HG03025 (cell line): ENCODE measurements at regions not wholly inside any gene's neighbourhood (a gene's known extent, or its start where the extent isn't known, plus 50 kb on each side); places are given as distances from the start of the nearest gene placed in this dataset.
"Not testable (repeated sequence)": the region's sequence is repeated elsewhere in the genome, so short reads cannot be mapped to it uniquely, and the experiment has no call there.

Experiments
- ATAC-seq: cut with Tn5 transposase; IDR thresholded peaks from one replicate; pipeline ENCODE4 v1.9.1; 2021; ENCODE audit warnings: mild to moderate bottlenecking, moderate library complexity; ENCODE audit not compliant: unreplicated experiment, low FRiP score

DNA sequence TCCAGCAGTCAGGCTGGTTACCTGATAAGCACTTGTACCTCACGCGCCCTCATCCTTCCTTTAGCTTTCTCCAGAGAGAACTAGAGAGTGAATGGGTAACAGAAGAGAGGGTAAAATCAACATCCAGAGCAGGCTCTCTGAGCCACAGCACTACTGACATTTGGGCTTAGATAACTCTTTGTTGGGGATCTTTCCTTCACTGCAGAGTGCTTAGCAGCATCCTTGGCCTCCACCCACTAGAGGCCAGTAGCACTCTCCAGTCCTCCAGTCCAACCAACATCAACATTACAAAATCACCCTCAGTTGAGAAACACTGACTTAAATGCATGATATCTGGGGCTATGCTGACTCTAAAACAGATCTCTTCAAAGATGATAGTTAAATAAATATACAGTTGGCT lies 220.7 kb downstream of the TACR3 start:
- no peak for ATAC-seq

- peak; percentile 88 for ATAC-seq
Observed at GRCh38 chr4:103498161-103499070, 221.4 kb downstream of the TACR3 start.

- ATAC-seq = peak; percentile 49
Observed at GRCh38 chr4:103497692-103498091, 222.1 kb downstream of the TACR3 start.

GRCh38 chr4:103496800-103497199 lies 223.0 kb downstream of the TACR3 start:
- ATAC-seq = no peak

DNA sequence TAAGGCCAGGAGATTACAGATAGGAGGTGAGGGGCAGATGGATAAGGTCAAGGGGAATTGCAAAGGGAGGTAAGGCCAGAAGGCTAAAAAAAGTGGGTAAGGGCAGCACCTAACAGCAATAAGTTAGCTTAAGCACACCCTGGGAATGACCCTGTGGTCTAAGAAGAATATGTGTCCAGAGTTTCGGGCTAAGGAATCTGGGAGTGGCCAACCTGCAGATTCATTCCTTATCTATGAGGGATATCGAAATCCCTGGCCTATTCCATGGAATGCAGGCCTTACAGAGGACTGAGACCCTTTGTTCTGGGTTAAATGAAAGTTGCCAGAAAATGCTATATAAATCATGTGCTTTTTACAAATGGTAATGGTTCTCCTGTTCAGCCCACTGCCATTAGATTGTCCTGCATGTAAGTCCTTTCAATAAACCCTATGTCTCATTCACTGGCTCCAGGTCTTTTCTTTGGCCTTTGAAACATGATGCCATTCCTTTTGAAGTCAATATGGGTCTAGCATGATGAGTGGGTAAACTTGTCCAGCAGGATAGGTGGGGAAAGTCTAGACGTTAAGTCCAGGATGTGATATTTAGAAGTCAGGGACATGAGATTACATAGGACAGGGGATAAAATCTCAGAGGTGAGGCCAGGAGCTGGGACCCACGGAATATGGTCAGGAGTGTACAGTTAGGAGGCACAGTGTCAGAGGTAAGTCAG lies 226.2 kb downstream of the TACR3 start:
- no peak for ATAC-seq

DNA sequence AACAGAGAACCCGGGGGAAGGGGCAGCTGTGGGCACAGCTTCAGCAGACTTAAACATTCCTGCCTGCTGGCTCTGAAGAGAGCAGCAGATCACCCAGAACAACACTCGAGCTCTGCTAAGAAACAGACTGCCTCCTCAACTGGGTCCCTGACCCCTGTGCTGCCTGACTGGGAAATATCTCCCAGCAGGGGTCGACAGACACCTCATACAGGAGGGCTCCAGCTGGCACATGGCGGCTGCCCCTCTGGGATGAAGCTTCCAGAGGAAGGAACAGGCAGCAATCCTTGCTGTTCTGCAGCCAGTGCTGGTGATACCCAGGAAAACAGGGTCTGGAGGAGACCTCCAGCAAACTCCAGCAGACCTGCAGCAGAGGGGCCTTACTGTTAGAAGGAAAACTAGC lies 234.5 kb downstream of the TACR3 start:
- ATAC-seq = not testable (repeated sequence)

DNA sequence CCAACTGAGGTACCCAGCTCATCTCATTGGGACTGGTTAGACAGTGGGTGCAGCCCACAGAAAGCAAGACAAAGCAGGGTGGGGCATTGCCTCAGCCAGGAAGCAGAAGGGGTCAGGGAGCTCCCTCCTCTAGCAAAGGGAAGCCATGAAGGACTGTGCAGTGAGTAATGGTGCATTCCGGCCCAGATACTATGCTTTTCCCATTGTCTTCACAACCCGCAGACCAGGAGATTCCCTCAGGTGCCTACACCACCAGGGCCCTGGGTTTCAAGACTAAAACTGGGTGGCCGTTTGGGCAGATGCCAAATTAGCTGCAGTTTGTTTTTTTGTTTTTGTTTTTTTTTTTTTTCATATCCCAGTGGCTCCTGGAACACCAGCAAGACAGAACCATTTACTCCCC lies 235.3 kb downstream of the TACR3 start:
- ATAC-seq = no peak

DNA sequence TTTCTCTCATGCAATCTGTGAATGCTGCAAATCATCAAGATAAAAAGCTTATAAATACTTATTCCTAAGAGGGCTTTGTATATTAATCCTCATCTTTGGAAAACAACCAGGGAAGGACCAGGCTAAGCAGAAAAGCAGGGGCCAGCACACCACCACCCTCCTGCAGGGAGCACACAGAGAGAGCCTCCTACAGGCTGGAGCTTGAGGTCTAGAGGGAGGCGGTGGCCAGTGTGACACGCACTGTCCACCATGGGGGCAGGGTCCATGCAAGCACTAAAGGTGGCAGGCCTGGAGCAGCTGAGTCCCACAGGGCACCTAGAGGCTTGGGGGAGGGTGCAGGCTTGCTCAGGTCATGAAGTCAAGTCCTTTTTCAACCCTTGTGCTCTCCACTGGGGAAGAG lies 236.9 kb downstream of the TACR3 start:
- no peak for ATAC-seq

- ATAC-seq = no peak
Observed at GRCh38 chr4:103482471-103482870, 237.3 kb downstream of the TACR3 start.

DNA sequence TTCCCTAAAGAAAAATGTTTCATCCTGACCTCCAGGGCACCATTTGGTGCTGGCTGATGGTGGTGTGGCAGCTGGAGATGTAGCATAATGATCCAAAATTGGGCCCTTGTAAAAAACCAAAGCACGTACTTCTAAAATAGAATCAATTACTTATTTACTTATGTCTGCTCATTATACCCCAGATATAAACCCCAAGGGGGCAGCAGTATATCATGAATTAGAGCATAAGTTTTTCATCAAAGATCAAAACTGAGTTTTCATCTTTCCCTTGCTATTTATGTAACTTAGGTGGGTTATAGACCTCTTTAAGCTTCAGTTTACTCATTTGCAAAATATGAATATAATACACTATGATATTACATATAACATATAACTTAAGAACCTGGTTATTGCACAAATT lies 241.1 kb downstream of the TACR3 start:
- ATAC-seq = no peak

DNA sequence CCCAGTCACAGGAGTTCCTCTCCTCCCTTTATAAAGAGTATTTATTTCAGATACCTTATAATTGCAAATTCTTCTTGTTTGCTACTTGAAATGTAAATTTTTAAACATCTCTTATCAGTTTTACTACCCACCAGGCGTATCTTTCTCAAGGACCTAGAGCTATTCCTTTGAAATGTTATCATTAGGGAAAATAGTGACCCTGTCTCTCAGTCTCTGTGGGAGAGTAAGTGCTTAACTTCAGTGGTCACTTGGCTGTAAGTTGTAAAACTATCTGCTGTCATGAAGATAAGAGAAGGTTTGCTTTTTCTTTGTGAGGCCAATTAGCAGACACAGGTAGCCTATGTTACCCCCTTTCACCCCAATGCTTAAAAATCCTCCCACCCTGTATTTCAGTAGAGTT lies 241.6 kb downstream of the TACR3 start:
- ATAC-seq = no peak

GRCh38 chr4:103457566-103457965 lies 259.4 kb upstream of the CENPE start:
- ATAC-seq = no peak

- ATAC-seq = no peak
Observed at GRCh38 chr4:103451341-103451740, 253.2 kb upstream of the CENPE start.

GRCh38 chr4:103450693-103451092 lies 252.6 kb upstream of the CENPE start:
- no peak for ATAC-seq

- ATAC-seq = no peak
Observed at GRCh38 chr4:103449296-103450023, 251.3 kb upstream of the CENPE start.

DNA sequence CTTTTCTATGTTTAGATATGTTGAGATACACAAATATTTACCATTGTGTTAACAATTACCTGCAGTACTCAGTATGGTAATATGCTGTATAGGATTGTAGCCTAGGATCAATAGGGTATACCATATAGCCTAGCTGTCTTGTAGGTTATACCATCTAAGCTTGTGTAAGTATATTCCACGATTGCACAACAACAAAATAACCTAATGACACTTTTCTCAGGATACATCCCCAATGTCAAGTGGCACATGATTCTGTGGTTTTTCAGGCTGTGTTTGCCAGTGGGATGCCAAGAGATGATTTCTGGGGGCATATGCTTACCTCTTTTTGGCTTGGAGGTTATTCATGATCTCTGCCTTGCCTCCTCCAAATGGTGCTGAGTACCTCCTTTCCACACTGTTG lies 247.2 kb upstream of the CENPE start:
- ATAC-seq = no peak

DNA sequence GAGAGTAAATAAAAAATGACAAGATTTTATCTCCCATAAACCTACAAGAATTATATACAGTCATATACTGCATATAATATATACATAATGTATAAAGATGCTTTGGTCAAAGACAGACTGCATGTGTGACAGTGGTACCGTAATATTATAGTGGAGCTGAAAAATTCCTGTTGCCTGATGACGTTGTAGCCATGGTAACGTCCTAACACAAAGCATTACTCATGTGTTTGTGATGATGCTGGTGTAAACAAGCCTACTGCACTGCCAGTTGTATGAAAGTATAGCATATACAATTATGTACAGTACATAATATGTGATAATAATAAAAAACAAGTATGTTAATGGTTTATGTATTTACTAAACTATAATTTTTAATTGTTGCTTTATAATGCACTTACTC lies 245.2 kb upstream of the CENPE start:
- no peak for ATAC-seq

DNA sequence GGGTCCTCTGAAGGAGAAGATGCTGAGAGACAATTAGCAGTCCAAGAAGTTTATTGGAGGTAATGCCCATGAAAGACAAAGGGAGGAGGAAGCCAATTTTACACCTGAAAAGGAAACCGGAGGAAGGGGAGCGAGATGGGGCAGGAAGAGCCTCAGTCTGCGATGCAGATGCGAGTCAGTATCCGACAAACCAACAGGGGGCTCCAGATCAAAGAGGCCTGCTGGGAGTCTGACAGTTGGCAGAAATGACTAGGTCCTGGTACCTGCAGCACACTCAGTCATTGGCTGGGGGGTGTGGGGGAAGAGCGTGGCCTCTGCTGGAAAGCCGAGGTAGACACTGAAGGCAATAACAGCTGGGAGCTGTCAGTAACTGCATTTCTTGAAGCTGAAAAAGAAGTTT lies 231.1 kb upstream of the CENPE start:
- peak; percentile 93 for ATAC-seq

GRCh38 chr4:103425406-103425805 lies 227.3 kb upstream of the CENPE start:
- ATAC-seq = no peak

DNA sequence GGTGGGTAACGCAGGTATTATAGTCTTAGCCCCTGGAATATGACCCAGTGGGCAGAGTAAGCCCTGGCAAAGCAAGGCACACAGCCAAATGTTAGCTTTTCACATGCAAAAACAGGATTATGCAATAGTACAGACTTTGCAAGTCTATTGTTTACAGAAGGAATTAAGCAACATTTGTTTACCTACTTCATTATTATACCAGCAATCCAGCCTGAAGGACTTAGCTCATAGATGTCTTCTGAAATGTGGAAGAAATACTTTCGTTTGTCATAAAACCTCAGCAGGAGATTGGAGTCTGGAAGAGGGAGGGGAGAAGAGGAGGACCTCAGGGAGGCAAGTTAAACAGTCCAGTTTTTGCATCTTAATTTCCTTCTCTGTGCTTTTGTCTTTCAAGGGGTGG lies 226.7 kb upstream of the CENPE start:
- no peak for ATAC-seq

GRCh38 chr4:103423261-103423660 lies 225.1 kb upstream of the CENPE start:
- ATAC-seq = no peak
